ENCODE measurements at regions not wholly inside any gene's neighbourhood (a gene's known extent, or its start where the extent isn't known, plus 50 kb on each side); places are given as distances from the start of the nearest gene placed in this dataset.

DNA sequence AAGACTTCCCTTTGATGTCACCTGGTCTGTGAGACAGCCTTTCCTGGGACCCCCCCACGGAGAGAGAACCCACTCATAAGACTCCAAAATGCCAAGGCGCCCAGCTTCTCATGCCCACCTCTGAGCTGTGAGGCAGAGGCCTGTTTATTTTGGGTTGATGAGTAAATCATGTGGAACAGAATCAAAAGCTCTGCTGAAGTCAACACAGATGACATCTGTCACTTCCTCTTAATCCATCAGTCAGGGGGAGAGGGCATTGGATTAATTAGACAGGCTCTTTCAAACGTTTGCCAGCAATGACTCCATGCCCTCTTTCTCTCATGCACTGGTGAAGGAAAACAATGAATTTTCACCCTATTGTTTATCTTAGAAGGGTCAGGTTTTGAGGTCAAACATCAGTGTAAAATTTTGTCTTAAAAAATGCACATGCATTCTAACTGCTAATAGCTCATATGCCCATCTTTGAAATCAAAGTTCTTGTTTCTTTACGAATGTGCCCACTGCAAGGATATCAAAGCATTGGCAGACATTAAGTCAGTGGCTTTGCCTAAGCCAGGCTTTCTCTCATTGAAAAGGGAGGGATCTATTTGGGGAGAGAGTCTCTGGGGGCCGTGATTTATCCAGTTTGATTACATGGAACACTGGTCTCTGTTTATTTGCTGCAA lies 184.1 kb downstream of the ACKR3 start:
- no CpG with 5 or more reads among the region's 5 CpGs for WGBS (ENCODE audit: extremely low coverage, insufficient coverage, insufficient read length)
- Histone ChIP-seq H3K4me1 (ENCODE audit: control insufficient read depth in 1 of 2, insufficient read depth in 2 of 2, low read length in 2 of 2) (peaks cover 17 to 26% of the 10 kb centered on the region in 2 experiments), H3K9me3 (ENCODE audit: insufficient read depth, low read depth, low read length) (peaks cover 3% of the 10 kb centered on the region), H3K36me3 (ENCODE audit: control insufficient read depth in 1 of 2, insufficient read depth in 2 of 2, low read length in 2 of 2) (no peaks in the 10 kb centered on the region), H3K79me1 (ENCODE audit: low read length) (peaks cover 24% of the 10 kb centered on the region), H2BK120ac (ENCODE audit: insufficient read depth, low read length, poor library complexity) (no peak overlapping the region), H4K8ac (ENCODE audit: low read depth, low read length) (no peak overlapping the region), H3K27ac (ENCODE audit: low read depth, low read length) (no peak overlapping the region), H3K79me2 (ENCODE audit: control insufficient read depth, insufficient read depth, low read length, poor library complexity) (peaks cover 2% of the 10 kb centered on the region), H2AK5ac (ENCODE audit: low read length) (no peak overlapping the region), H4K12ac (ENCODE audit: low read depth, low read length) (no peak overlapping the region), H2AFZ (ENCODE audit: insufficient read depth, low read length, poor library complexity) (no peak overlapping the region), H3K23ac (ENCODE audit: low read length) (no peak overlapping the region), H3K27me3 (ENCODE audit: insufficient read depth, low read length) (no peaks in the 10 kb centered on the region), H3K14ac (ENCODE audit: low read length) (no peak overlapping the region), H2BK12ac (ENCODE audit: low read length) (peak overlapping the region; percentile 85), H3K18ac (ENCODE audit: low read length) (no peak overlapping the region), H3K9ac (ENCODE audit: low read length) (no peak overlapping the region), H3K4me2 (ENCODE audit: low read length) (no peak overlapping the region), H3K4me3 (ENCODE audit: low read depth, low read length) (no peak overlapping the region), H3K4ac (ENCODE audit: low read depth, low read length) (no peak overlapping the region), H4K91ac (ENCODE audit: low read depth, low read length) (peak overlapping the region; percentile 57), H2BK5ac (ENCODE audit: low read depth, low read length, poor library complexity) (no peak overlapping the region)
- DNase-seq, result no peak

DNA sequence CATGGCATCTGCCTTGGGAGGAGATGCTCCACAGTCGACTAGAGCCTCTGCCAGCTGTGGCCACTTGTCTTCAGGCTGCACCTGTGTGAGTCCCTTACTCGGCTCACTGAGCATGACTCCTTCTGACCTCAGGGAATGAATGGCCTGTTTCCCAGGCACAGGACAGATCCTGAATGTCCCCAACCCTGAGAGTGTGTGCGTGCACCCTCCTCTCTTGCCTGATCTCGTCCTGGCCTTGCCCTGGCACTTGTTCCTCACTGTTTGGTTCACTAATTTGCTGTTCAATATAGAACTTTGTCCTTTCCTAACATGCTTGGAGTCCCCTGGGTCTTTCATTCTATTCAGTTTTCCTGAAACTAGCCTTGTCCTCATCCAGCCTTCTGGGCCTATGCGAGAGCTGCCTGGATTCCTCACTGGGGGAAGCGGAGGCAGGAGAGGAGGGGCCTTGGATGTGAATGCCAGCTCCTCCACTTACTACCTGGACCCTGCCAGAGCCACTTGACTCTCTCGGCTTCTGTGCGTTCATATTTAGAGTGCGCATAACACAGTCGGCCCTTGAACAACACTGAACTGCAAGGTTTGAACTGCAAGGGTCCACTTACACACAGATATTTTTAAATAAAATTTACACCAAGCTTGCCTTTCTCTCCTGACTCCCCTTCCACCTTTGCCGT lies 184.8 kb downstream of the ACKR3 start:
- Histone ChIP-seq H3K4ac (ENCODE audit: low read depth, low read length) (no peak overlapping the region), H3K9me3 (ENCODE audit: insufficient read depth, low read depth, low read length) (peaks cover 3% of the 10 kb centered on the region), H2BK5ac (ENCODE audit: low read depth, low read length, poor library complexity) (no peak overlapping the region), H3K4me3 (ENCODE audit: low read depth, low read length) (no peak overlapping the region), H3K27me3 (ENCODE audit: insufficient read depth, low read length) (no peaks in the 10 kb centered on the region), H3K36me3 (ENCODE audit: control insufficient read depth in 1 of 2, insufficient read depth in 2 of 2, low read length in 2 of 2) (no peaks in the 10 kb centered on the region), H3K79me2 (ENCODE audit: control insufficient read depth, insufficient read depth, low read length, poor library complexity) (peaks cover 2% of the 10 kb centered on the region), H3K27ac (ENCODE audit: low read depth, low read length) (no peak overlapping the region), H2BK12ac (ENCODE audit: low read length) (peak overlapping the region; percentile 67), H3K18ac (ENCODE audit: low read length) (no peak overlapping the region), H3K14ac (ENCODE audit: low read length) (no peak overlapping the region), H4K12ac (ENCODE audit: low read depth, low read length) (no peak overlapping the region), H3K79me1 (ENCODE audit: low read length) (peaks cover 19% of the 10 kb centered on the region), H3K4me1 (ENCODE audit: control insufficient read depth in 1 of 2, insufficient read depth in 2 of 2, low read length in 2 of 2) (peaks cover 11 to 20% of the 10 kb centered on the region in 2 experiments), H2BK120ac (ENCODE audit: insufficient read depth, low read length, poor library complexity) (no peak overlapping the region), H4K8ac (ENCODE audit: low read depth, low read length) (no peak overlapping the region), H4K91ac (ENCODE audit: low read depth, low read length) (peak overlapping the region; percentile 57), H3K9ac (ENCODE audit: low read length) (no peak overlapping the region), H2AK5ac (ENCODE audit: low read length) (peak overlapping the region; percentile 71), H2AFZ (ENCODE audit: insufficient read depth, low read length, poor library complexity) (no peak overlapping the region), H3K23ac (ENCODE audit: low read length) (no peak overlapping the region), H3K4me2 (ENCODE audit: low read length) (no peak overlapping the region)
- no CpG with 5 or more reads among the region's 11 CpGs for WGBS (ENCODE audit: extremely low coverage, insufficient coverage, insufficient read length)
- DNase-seq, result no peak

- Histone ChIP-seq H2AK5ac (ENCODE audit: low read length) (no peak overlapping the region), H4K12ac (ENCODE audit: low read depth, low read length) (no peak overlapping the region), H3K23ac (ENCODE audit: low read length) (no peak overlapping the region), H2AFZ (ENCODE audit: insufficient read depth, low read length, poor library complexity) (no peak overlapping the region), H3K27ac (ENCODE audit: low read depth, low read length) (no peak overlapping the region), H3K18ac (ENCODE audit: low read length) (no peak overlapping the region), H3K4me3 (ENCODE audit: low read depth, low read length) (no peak overlapping the region), H3K9me3 (ENCODE audit: insufficient read depth, low read depth, low read length) (peaks cover 3% of the 10 kb centered on the region), H4K91ac (ENCODE audit: low read depth, low read length) (peak overlapping the region; percentile 69), H3K4ac (ENCODE audit: low read depth, low read length) (peak overlapping the region; percentile 44), H3K36me3 (ENCODE audit: control insufficient read depth in 1 of 2, insufficient read depth in 2 of 2, low read length in 2 of 2) (no peaks in the 10 kb centered on the region), H2BK5ac (ENCODE audit: low read depth, low read length, poor library complexity) (no peak overlapping the region), H3K79me2 (ENCODE audit: control insufficient read depth, insufficient read depth, low read length, poor library complexity) (no peaks in the 10 kb centered on the region), H3K79me1 (ENCODE audit: low read length) (peaks cover 10% of the 10 kb centered on the region), H3K9ac (ENCODE audit: low read length) (no peak overlapping the region), H2BK120ac (ENCODE audit: insufficient read depth, low read length, poor library complexity) (peak overlapping the region; percentile 64), H3K4me2 (ENCODE audit: low read length) (no peak overlapping the region), H2BK12ac (ENCODE audit: low read length) (peak overlapping the region; percentile 75), H3K4me1 (ENCODE audit: control insufficient read depth in 1 of 2, insufficient read depth in 2 of 2, low read length in 2 of 2) (peaks cover 4 to 12% of the 10 kb centered on the region in 2 experiments), H3K14ac (ENCODE audit: low read length) (peak overlapping the region; percentile 58), H3K27me3 (ENCODE audit: insufficient read depth, low read length) (no peaks in the 10 kb centered on the region), H4K8ac (ENCODE audit: low read depth, low read length) (peak overlapping the region; percentile 16)
- WGBS (ENCODE audit: extremely low coverage, insufficient coverage, insufficient read length), result no CpG with 5 or more reads among the region's 5 CpGs
- DNase-seq, result no peak
These were observed 185.7 kb downstream of the ACKR3 start for GRCh38 chr2:236755278-236755840.

DNA sequence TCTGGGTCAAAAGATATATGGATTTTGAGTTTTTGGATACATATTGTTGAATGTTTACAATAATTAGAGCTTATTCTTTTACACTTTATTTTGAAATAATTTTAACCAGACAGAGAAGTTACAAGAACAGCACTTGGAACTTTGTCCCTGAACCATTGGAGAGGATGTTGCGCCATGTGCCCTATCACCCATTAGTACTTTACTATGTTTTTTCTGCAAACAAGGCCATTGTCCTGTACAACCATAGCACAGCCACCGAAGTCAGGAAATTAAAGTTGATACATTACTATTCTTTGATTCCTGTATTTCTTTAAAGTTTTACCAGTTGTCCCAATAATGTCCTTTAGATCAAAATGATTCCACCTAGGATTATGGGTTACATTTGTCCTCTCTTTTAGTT lies 188.8 kb downstream of the ACKR3 start:
- Histone ChIP-seq H3K9ac (ENCODE audit: low read length) (no peak overlapping the region), H2BK120ac (ENCODE audit: insufficient read depth, low read length, poor library complexity) (no peak overlapping the region), H3K79me1 (ENCODE audit: low read length) (peaks cover 7% of the 10 kb centered on the region), H4K12ac (ENCODE audit: low read depth, low read length) (no peak overlapping the region), H3K18ac (ENCODE audit: low read length) (no peak overlapping the region), H3K36me3 (ENCODE audit: control insufficient read depth in 1 of 2, insufficient read depth in 2 of 2, low read length in 2 of 2) (no peaks in the 10 kb centered on the region), H3K79me2 (ENCODE audit: control insufficient read depth, insufficient read depth, low read length, poor library complexity) (no peaks in the 10 kb centered on the region), H3K9me3 (ENCODE audit: insufficient read depth, low read depth, low read length) (peaks cover 2% of the 10 kb centered on the region), H3K4me2 (ENCODE audit: low read length) (no peak overlapping the region), H3K4ac (ENCODE audit: low read depth, low read length) (no peak overlapping the region), H3K4me3 (ENCODE audit: low read depth, low read length) (no peak overlapping the region), H3K27me3 (ENCODE audit: insufficient read depth, low read length) (no peaks in the 10 kb centered on the region), H2AK5ac (ENCODE audit: low read length) (no peak overlapping the region), H2BK5ac (ENCODE audit: low read depth, low read length, poor library complexity) (no peak overlapping the region), H3K23ac (ENCODE audit: low read length) (no peak overlapping the region), H2AFZ (ENCODE audit: insufficient read depth, low read length, poor library complexity) (no peak overlapping the region), H3K4me1 (ENCODE audit: control insufficient read depth in 1 of 2, insufficient read depth in 2 of 2, low read length in 2 of 2) (peaks cover 7 to 16% of the 10 kb centered on the region in 2 experiments), H2BK12ac (ENCODE audit: low read length) (no peak overlapping the region), H3K14ac (ENCODE audit: low read length) (no peak overlapping the region), H4K91ac (ENCODE audit: low read depth, low read length) (no peak overlapping the region), H3K27ac (ENCODE audit: low read depth, low read length) (no peak overlapping the region), H4K8ac (ENCODE audit: low read depth, low read length) (no peak overlapping the region)
- WGBS (ENCODE audit: extremely low coverage, insufficient coverage, insufficient read length), result no CpG with 5 or more reads among the region's 2 CpGs
- no peak for DNase-seq
